Skin of body (tissue), 1 donor: ENCODE measurements at regions not wholly inside any gene's neighbourhood (a gene's known extent, or its start where the extent isn't known, plus 50 kb on each side); places are given as distances from the start of the nearest gene placed in this dataset.

Experiments used
- DNase-seq: peaks from one replicate; lab custom pipeline; 2025; lab: John Stamatoyannopoulos, UW

- no peak for DNase-seq
Measured at GRCh38 chr20:40233406-40233805, 455.6 kb downstream of the MAFB start.

DNA sequence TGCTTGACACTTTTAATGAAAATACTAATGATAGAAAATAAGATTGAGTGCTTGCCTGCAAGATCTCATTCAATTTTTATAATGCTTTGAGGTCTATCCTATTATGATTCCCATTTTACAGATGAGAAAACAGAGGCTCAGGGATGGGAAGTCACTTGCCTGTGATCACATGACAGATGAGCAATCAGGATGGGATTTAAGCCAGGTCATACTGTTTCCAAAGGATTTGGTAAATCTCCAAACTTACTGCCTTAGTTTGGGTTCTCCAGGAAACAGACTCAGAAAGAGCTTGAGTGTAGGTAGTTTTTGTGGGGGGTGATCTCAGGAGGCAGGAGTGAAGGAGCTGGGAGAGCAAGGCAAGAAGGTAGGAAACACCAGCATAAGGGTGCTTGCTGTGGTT, 456.3 kb downstream of the MAFB start:
- DNase-seq = no peak

DNA sequence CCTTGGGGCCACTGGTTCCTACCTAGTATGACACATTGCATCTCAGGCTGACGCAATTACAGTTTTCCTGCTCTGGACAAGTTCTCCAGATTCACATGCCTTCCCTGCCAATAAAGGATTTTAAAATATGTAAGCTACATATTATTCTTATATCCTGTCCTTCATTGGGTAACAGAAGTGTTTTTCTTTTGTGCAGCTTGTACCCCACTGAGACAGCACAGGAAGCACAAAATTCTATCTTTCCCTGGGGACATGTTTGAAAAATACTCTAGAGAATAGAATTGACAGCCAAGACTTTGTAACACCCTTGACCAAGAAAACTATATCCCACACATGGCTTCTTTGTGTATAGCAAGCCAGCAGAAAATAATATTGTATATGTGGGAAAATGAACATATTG, 456.8 kb downstream of the MAFB start:
- no peak for DNase-seq

GRCh38 chr20:40230486-40230885, 458.6 kb downstream of the MAFB start:
- DNase-seq = no peak

DNA sequence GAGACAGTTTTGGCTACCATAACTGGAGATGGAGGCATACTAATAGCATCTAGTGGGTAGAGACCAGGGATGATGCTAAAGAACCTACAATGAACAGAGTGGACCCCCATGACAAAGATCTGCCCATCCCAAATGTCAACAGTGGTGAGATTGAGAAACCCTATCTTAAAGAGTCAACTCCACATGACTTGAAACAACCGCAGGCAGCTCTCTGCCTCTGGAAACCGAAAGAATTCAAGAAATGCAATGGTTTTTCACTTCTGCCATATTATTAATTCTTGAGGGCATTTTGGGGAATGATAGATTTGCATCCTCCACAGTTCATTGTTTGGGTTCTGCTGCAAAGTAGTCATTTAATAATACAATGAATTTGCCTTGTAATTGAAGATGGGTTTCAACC, 463.4 kb downstream of the MAFB start:
- no peak for DNase-seq

DNA sequence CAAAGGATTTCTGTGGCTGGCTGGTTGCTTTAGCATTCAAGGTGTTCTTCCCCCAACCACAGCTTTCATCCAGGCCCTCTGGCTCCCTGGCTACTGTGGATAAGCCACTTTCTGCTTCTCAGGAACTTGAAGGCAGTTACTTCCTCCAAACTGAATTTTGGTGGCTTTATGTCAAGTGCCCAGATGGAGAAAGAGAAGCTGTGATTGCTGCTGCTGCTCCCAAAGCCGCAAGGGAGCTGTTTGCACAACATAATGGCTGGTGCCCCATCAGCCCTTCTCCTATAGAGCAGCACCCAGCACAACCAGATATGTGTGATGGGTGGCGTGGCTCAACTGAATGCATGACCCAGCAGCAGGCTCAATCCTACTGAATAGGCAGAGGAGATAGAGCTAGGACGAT, 465.2 kb downstream of the MAFB start:
- no peak for DNase-seq

DNA sequence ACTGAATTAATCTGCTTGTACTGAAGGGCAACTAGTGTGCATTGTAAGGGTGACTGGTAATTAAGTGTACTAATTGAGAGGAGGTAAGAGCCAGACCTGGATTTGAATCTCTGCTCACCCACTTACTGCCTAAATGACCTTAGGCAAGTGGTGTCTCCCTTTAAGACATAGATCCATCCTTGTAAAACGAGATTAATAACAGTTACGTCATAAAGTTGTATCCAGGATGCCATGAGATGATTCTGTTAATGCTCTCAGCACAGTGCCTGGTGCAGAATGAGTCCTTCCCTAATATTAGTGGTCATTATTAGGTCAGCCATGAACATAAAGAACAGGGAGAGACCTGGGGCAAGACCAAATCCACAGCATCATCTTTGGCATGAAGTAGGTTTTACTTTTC, 470.1 kb downstream of the MAFB start:
- no peak for DNase-seq

DNA sequence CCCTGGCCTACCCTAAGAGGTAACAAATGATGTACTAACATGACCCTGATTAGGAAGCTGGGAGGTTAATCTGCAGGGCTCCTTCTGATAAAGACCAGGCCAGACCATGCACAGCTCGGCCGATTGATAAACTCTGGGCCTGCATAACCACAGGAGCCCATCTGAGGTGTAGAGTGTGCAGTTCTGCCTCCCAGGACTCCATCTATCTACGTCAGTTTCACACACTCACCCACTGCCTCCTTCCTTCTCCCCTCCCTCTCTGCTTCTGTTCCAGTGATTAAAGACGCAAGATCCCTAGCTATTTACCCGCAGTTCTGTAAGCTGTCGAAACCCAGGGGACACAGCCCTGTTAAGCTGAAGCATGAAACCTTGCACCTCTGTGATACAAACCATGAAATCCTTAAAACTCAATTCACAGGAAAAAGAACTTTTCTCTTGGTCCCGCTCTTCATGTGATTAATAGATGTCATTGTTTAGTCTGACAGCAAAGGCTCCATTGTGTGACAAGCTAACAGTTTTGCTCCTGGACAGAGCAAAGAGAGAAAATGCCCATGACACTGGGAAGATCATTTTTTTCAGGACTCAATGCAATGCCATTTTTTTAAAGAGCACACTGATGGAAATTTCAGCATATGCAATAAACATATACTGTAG, 470.6 kb downstream of the MAFB start:
- DNase-seq = no peak

- DNase-seq = no peak
Measured at GRCh38 chr20:40207655-40208054, 481.4 kb downstream of the MAFB start.

DNA sequence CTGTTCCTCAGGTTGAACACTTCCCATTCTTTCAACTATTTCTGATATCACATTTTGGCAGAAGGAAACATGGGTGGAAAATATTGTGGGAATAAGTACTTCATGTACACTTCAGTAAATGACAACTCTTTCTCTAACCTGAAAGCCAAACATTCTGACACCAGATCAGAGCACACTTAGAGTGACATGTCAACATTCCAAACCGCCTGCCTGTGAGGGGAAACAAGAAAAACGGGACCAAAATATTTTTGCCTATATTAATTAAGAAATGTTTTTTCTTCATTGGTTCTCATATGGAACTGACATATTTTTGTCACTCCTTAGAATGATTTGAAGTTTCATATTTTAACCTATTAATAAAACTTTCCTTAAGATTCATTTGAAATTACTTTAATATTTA, 483.1 kb downstream of the MAFB start:
- no peak for DNase-seq

DNA sequence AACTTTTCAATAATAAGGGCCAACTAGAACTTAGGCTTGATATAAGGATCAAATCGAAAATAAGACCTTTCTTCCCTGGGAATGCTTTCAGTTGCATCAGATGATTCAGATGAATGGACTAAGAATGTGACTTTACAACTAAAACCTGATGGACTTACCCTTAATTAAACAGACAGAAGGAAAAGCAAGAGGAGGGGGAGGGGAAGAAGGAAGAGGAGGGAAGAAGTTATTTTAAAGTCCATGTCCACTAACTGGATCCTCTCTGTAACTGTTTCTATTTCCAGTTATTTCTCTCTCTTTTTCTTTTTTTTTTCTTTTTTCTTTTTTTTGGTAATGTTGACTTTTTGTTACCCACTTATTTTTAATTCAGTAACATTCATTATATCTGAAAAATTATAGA, 486.0 kb downstream of the MAFB start:
- DNase-seq = no peak

- DNase-seq = peak; percentile 41
Measured at GRCh38 chr20:40197691-40198090, 491.3 kb downstream of the MAFB start.

GRCh38 chr20:40196846-40197436, 492.1 kb downstream of the MAFB start:
- DNase-seq = no peak

- no peak for DNase-seq
Measured at GRCh38 chr20:40195742-40196141, 493.3 kb downstream of the MAFB start.

DNA sequence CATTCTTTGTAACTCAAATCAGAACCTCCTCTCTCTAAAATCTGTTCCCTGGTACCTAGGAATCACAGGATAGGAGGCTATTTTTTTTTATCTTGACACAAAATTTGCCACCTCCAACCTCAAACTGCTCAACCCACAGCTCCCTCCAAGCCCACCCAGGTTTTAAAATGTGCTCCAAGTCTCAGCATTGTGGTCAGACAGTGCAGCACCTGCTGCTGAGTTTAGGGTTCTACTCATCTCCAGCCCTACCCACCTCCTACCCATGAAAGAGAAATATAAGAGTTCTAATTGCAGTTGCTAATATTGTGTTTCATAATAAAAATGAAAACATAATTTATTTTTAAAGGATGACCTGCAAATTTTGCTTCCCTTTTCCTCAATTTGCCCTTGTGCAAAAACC, 496.5 kb downstream of the MAFB start:
- DNase-seq = no peak

- no peak for DNase-seq
Measured at GRCh38 chr20:40192081-40192480, 497.0 kb downstream of the MAFB start.

DNA sequence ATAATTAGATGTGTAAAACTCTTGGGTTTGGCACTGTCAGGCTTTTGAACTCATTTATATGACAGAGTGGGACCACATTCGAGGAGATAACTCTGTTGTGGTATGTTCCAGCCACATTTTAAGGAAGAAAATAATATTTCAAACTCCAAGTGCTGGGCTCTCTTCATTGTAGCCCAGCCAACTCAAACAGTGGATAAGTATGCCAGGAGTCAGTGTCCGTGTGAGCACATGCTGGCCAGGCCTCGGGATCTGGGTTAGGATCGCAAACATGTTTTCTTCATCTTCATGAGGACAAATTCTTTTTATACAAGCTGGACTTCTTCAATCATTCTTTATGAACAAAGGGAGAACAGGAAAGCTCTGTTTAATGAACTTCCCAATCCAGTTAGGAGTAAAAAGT, 497.5 kb downstream of the MAFB start:
- no peak for DNase-seq

GRCh38 chr20:40189621-40190020, 499.4 kb downstream of the MAFB start:
- DNase-seq = no peak

GRCh38 chr20:40188319-40188718, 500.7 kb downstream of the MAFB start:
- no peak for DNase-seq

- DNase-seq = no peak
Measured at GRCh38 chr20:40186826-40187225, 502.2 kb downstream of the MAFB start.

GRCh38 chr20:40181676-40182075, 507.4 kb downstream of the MAFB start:
- DNase-seq = no peak

- no peak for DNase-seq
Measured at GRCh38 chr20:40176098-40176841, 512.8 kb downstream of the MAFB start.

DNA sequence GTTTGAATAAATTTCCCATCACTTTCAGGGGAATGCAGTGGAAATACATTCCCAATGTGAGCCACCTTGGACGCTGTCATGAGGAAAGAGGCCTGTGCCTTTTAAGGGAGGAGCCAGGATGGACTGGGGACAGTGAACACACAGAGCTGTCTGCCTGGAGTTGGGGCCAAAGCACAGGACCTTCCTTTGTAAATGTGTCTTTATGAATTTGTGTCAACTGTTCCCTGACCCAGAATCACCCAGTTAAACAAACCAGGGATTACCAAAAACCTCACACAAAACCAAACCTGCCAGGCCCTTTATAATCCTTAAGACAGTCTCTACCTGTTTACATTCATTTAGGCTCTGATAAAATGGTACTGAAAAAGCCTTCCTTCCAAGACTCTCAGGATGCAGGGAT, 513.7 kb downstream of the MAFB start:
- no peak for DNase-seq
